HuH-7.5 (cell line): ENCODE measurements at regions not wholly inside any gene's neighbourhood (a gene's known extent, or its start where the extent isn't known, plus 50 kb on each side); places are given as distances from the start of the nearest gene placed in this dataset.

Experiments
- DNase-seq: peaks from one replicate; pipeline ENCODE4 v3.0.0; 2011; ENCODE audit warnings: low spot score

DNA sequence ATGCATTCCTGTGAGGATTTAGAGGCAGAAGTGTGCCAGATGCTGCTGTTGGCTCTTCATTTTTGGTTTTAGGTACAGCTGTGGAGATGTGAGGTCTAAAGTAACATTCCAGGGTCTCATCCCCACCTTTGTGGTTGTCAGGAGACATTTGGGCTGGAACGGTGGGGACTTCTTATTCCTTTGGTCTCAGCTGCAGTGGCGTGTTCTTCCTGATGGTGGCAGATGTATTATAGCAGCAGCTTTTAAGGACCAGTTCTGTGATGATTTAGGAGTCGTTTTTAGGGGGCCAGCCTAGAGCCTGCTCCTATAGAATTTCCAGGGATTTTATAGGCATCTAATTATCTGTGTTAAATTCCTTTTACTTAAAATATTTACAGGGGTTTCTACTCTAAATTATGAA lies 221.0 kb upstream of the EOMES start:
- DNase-seq: no peak

DNA sequence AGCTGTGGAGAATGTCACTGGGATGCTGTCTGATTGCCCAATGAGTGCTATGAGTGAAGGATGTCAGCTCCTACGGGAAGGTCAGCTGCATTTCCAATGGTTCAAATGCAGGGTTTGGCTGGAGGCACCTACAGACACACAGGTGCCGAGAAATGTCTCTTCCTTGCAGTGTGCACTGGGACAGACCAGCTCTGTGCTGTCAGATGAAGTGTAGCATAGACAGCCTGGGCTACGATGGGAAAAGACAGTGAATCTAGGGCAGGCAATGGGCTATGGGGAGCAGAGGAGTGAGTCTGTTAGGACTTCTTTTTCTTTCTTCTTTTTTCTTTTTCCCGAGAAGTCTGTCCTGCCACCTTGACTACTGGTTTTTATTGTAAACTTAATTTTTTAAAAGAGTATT lies 223.1 kb upstream of the EOMES start:
- no peak for DNase-seq

DNA sequence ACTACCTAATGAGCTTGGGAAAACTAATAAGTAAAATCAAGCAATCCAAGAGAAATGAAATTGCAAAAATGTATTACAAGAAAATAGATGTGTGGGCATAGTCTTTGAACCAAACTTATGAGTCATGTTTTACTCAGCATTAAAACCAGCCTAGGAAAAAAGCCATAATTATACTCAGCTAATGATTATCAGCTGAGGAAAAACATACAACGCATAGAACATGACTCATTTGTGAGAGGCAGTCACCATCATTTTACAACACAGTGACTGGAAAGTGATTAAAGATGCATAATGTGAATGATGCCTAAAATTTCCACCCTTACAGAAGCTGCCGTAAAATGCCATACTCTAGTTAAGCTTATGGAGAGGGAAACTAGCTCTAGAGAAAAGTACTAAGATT lies 238.0 kb upstream of the EOMES start:
- no peak for DNase-seq

DNA sequence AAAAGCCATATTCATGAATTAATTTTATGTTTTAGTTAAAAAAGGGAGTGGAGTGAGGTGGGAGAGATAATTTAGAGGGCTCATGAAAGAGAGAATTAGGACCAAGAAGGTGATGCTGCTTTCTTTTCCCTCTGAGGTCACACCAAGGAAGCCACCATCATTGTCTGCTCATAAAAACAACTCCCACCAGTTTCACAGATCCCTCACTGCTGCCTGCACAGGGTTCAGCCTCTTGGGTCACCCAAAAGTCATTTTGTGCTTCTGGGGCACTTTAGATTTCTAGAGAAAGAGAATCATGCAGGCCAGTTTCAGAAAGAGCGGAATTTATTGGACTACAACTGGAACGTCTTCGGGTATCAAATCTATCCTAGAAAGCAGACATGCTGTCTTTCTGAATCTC lies 241.4 kb upstream of the EOMES start:
- DNase-seq: no peak

DNA sequence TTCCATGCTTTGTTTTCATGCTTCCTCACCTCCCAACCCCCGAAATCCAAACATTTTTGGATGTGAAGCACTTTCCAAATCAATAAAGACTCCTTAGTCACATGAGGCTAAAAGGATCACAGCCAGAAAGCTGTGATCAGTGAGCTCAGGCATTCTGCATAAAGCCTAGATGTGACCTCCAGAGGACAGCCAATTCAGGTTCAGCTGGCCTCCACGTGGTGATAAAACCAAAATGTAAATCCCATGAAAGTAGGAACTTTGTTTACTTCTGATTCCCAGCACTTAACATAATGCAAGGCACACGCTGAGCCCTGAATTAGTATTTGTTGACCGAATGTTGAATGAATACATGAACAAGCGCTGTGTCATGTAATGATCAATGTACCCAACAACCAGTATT lies 249.5 kb upstream of the EOMES start:
- DNase-seq: no peak

DNA sequence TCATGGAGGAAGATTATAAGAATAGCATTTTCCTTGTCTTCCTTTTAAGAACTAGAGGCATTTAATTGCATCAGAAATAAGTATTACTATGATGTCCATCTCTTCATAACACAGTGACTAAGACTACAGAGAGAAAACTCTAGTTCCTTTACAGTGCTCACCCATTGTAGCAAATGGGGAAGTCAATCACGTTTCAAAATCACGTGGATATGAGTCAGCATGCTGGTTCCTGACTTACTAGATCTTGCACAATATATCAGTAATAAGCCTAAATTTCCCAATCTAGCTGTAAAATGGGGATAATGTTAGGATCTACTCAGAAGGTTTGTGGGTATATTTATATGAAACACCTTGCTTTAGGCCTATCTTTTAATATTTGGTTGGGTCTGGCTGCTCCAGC lies 254.8 kb upstream of the EOMES start:
- DNase-seq: no peak

DNA sequence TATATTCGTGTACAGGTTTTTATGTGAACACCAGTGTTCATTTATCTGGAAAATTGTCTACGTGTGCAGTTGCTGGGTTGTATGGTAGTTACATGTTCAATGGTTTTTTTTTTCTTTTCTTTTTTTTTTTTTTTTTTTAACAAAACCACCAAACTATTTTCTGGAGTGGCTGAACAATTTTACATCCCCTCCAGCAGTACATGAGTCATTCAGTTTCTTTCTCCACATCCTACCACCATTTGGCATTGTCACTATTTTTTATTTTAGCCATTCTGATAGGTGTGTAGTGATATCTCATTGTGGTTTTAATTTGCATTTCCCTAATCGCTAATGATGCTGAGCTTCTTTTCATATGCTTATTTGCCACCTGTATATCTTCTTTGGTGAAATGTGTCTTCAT lies 256.3 kb upstream of the EOMES start:
- DNase-seq: no peak

DNA sequence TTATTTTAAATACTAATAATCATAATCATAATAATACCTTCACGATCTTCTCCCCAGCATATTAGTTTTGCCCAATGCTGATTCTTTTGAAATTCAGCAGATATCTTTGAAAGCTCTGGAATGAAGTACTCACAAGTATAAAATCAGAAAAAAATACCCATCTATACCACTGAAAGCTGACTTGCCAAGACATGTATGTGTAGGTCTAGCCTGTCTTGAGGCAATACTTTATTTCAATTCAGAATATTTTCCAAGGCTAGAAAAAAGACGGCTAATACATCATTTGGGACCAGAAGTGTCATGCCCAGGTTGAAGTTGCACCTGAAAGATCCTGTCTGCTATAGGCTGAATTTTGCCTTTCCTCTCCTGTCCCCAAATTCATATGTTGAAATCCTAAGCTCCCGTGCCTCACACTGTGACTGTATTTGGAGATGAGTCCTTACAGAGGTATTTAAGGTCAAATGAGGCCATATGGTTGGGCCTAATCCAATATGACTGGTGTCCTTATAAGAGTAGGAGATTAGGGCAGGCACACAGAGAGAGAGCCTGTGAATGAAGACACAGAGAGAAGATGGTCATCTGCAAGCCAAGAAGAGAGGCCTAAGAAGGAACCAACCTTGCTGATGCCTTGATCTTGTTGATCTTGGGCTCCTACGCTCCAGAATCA lies 255.9 kb upstream of the CMC1 start:
- DNase-seq: no peak

DNA sequence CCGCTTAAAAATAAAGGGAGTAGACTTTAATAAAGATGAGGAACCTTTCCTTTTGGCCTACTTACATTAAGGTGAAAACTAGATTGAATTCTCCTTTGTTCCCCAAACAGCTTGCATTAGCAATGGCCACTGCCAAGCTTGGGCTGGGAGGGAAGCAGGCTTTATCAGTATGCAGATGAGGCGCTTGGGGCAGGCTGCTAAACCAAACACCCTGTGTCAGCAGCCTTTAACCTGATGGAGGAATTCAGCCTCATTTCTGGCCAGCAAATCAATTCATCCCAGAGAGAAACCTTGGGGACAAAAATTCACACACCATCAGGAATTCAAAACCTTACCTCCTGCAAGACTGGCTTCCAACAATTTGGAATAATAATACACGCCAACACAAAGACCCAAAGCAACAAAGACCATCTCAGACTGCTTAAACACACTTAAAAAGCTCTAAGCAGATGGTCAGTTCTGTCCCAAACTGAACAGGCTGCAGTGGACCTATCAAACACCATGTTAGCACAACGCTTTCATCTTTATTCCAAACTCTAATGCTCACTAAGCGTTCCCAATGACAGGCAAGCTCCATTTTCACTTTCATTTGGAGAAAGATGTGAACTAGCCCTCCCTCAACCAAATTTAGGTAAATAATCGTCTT lies 255.1 kb upstream of the CMC1 start:
- DNase-seq: no peak

DNA sequence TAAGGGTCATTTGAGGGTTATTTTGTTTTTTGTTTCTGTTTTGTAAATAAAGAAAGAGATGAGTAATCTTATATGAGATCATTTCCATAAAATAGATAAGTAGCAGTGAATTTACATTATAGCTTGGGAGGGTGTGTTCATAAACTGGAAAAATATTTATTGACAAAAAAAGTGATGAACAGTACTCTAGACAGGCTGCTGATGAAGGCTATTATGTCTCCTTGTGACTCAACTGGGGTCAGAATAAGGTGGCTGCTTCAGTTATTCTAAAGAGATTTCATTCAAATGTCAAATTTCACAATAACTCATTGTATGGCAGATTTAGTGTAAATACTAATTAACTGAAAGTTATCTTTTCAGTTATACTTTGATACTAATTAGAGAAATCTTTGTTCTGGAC lies 251.1 kb upstream of the CMC1 start:
- no peak for DNase-seq

DNA sequence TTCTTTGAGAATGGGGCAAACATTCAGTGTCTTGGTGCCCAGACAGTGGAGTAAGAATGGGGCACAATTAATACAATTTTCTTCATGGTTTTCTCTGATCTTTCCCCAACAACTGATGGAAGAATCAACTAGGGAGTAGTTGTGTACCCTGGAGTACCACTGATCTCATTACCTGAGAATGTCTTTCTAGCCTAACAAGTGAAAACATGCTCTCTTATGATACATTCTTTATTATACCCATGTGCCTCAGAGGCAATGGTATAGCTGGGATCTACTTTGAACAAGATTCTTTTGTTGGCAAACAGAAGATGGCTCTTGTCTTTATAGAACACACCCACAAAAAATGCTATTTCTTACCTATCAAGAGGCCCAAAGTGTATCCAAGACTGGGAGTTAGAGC lies 250.6 kb upstream of the CMC1 start:
- DNase-seq: no peak

DNA sequence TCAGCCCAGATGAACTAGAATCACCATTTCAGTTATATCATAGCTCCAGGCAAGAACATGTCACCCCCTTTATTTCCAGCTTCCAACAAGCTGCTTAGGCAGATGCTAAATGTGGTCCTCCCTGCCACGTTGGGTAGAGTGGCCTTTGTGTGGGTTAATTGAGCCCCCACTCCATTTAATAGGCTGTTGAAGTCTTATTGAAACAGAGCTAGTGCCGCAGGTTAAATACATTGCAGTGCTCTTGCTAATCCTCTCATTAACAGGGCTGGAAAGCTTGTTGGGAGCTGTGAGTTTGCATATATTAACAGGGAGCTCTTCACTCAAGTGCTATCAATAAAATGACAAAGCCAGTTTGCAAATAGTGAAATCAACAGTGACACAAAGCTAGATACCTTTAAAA lies 248.4 kb upstream of the CMC1 start:
- DNase-seq: no peak

DNA sequence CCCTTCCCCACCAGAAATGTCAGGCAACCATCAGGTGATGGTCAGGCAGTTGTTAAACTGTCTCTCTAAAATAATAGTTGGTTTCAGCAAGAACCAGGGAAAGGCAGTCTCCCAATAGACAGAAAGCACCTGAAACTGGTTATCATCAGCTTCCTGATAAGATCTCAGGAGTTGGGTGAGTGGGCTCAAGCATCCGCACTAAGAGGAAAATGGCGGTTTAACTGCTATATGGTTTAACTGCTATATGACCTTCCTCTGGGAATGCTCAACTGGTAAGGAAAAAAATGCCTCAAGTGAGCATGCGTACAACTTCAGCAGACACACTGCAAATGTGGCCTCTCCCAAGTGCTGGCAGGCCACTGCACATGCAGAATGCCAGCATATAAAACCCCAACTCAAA lies 240.8 kb upstream of the CMC1 start:
- no peak for DNase-seq

DNA sequence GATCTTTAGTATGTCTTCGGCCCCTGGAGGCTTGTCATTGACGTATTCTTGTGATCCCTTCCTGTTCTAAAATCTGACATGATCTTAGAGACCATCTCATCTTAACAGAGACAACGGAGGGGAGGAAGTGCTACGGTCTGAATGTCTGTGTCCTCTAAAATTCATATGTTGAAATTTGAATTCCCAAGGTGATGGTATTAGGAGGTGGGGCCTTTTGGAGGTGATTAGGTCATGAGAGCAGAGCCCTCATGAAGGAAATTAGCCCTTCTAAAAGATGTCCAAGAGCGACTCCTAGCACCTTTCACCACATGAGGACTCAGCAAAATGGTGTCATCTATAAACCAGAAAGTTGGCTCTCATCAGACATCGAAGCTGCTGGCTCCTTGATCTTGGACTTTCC lies 233.2 kb upstream of the CMC1 start:
- DNase-seq: no peak

DNA sequence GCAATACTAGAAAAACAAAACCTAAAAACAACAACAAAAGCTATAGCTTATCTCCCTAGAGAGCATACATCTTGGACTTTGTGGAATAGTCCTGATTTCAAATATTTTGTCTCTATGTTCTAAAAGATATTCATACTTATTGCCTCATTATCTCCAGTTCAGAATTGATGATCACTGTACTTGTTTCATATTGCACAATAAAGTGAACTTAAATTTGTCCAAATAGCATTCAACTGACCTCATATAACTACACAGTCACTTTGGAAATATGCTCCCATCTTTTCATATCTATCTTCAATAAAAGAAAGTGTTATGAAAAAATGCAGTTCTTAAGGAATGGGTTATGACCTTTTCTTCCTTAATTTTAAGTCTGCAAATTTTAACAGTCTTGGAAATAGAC lies 228.6 kb upstream of the CMC1 start:
- no peak for DNase-seq

DNA sequence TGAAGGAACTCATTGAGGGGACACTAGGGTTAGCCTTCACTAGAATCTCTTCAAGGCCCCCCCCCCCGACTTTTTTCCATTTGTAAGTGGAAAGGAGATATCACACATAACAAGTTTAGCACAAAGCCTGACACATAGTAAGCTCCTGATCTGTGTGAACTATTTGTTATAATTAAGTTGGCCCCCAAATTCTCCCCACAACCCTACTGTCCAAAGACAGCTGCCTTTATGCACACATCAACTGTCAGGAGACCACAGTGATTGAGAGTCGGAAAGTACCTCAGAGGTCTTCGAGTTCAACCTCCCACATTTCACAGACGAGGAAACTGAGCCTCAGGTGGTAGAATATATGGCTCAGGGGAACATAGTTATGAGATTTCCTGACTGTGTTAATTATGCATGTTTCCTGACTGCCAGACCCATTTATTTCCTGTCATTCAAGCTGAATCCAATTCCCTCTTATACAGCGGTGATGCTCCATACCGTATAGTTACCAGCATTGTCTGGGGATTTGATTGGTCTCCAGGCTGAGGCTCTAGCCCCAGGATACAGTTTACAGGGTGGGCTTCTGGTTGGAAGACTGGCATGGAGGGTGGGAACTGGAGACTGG lies 227.4 kb upstream of the CMC1 start:
- DNase-seq: no peak

DNA sequence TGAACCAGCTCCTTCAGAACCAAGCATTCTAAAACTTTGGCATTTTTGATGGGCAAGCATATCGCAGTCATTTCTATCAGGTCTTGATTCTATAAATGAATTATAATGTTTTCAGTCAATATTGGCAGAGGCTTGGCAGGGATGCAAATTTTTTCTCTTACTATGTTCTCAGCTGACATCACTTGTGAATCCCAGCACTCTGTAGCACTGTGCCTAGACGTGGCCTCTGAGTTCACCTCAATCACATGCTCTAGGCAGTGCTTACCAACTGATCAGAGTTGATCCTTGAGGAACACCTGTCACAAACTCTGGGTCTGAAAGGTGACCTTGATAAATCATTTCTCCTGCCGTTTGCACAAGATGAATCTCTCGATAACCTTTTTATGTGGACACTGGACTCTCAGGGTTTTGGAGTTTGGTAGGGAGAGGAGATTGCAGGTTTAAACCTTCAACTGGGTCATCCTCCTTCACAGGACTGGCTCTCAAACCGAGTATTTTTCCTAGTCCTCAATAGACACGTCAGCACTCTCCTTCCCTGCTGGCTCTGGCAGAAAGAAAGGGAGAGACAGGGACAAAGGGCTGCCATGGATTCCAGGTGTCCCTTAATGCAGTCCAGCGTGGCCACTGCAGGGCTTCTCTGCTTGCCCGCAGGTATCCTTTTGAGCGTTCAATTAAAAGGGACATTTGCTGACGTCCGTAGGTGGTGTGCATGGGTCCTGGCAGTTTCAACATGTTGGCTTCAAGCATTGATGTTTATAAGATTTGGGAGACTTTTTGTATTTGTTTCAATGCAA lies 222.3 kb upstream of the CMC1 start:
- DNase-seq: no peak

DNA sequence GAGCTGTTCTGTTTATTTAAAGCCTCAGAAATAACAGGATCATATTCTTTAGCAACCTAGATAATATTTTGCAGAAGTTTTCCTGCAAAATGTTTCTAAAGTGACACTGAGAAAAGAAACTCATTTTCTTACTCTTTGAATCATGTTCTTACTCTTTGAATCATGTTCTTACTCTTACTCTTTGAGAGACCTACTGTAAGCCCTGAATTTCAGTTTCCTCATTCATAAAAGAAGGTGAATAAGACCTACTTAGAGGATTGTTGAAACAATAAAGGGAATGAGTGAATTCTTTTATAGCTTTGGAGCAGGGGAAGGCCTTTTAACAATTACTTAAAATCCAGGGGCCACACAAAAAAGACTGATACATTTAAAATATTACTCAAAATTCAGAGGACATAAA lies 221.7 kb upstream of the CMC1 start:
- DNase-seq: no peak

DNA sequence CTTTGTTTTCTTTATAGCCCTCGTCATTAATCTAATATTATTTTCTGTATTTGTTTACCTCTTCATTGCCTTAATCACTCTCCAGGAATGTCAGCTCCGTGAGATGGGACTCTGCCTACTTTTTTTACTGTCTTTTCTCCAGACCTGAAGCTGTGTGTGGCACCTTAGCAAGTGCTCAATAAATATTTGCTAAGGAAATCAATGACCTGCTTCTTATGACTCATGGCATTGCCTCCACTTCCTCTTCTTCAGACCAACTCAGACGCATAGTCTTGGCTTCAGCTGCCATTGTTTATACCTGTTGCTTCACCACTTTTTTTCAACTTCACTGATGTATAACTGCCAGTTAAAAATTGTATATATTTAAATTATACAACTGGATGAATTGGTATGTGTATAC lies 218.5 kb upstream of the CMC1 start:
- DNase-seq: no peak

DNA sequence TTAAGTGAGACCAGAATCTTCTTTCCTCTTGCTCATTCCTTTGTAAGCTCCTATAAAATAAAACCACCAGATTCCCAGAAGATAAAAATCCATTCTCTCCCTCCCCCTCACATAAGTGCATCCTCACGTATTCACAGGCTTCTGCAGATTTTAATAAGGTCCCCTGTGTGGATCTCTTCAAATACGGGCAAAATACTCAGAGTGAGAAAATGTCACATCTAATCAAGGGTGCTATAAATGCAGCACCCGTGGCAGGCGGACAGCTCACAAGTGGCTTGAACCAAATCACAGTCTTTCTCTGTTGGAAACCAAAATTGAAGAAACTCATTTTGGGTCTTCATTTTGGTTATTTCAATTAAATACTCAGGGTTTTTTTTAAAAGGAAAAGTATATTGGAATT lies 212.9 kb upstream of the CMC1 start:
- DNase-seq: no peak

DNA sequence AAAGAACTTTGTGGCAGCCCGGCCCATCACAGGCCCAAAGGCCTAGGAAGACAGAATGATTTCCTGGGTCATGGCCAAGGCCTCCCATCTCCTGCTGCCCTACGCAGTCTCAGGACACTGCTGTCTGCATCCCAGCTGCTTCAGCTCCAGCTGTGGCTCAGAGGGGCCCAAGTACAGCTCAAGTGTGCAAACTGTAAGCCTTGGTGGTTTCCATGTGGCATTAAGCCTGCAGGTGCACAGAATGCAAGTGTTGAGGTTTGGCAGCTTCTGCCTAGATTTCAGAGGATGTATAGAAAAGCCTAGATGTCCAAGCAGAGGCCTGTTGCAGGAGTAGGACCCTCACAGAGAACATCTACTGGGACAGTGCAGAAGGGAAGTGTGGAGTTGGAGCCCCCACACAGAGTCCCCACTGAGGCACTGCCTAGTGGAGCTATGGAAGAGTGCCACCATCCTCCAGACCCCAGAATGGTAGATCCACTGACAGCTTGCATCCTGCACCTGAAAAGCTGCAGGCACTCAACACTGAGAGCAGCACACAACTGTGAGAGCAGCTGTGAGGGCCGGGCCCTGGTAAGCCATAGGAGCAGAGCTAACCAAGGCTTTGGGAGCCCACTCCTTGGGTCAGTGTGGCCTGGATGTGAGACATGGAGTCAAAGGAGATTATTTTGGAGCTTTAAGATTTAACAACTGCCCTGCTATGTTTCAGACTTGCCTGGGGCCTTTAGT lies 208.2 kb upstream of the CMC1 start:
- DNase-seq: no peak
